GM21423 (cell line): ENCODE measurements at regions not wholly inside any gene's neighbourhood (a gene's known extent, or its start where the extent isn't known, plus 50 kb on each side); places are given as distances from the start of the nearest gene placed in this dataset.
"Not testable (repeated sequence)": the region's sequence is repeated elsewhere in the genome, so short reads cannot be mapped to it uniquely, and the experiment has no call there.

ENCODE experiments used
- ATAC-seq: cut with Tn5 transposase; IDR thresholded peaks from one replicate; pipeline ENCODE4 v1.9.1; 2021; ENCODE audit warnings: mild to moderate bottlenecking, moderate library complexity; ENCODE audit not compliant: unreplicated experiment

GRCh38 chr1:34367954-34368353 is 191.2 kb downstream of the C1orf94 start:
- no peak for ATAC-seq

GRCh38 chr1:34369701-34370455 is 193.2 kb downstream of the C1orf94 start:
- no peak for ATAC-seq

GRCh38 chr1:34370748-34371147 is 194.0 kb downstream of the C1orf94 start:
- ATAC-seq = no peak

- not testable (repeated sequence) for ATAC-seq
These were observed 194.5 kb downstream of the C1orf94 start for GRCh38 chr1:34371179-34371578.

- ATAC-seq = no peak
These were observed 195.3 kb downstream of the C1orf94 start for GRCh38 chr1:34371829-34372532.

GRCh38 chr1:34372891-34373290 is 196.2 kb downstream of the C1orf94 start:
- ATAC-seq = no peak

GRCh38 chr1:34373912-34374311 is 197.2 kb downstream of the C1orf94 start:
- no peak for ATAC-seq

GRCh38 chr1:34376531-34376930 is 199.8 kb downstream of the C1orf94 start:
- no peak for ATAC-seq

- no peak for ATAC-seq
These were observed 202.5 kb downstream of the C1orf94 start for GRCh38 chr1:34378968-34379856.

GRCh38 chr1:34379911-34380310 is 203.2 kb downstream of the C1orf94 start:
- ATAC-seq = no peak

GRCh38 chr1:34380526-34381124 is 203.9 kb downstream of the C1orf94 start:
- no peak for ATAC-seq

GRCh38 chr1:34389974-34390373 is 213.3 kb downstream of the C1orf94 start:
- ATAC-seq = no peak

GRCh38 chr1:34396042-34396441 is 219.3 kb downstream of the C1orf94 start:
- no peak for ATAC-seq

GRCh38 chr1:34398241-34398915 is 221.7 kb downstream of the C1orf94 start:
- no peak for ATAC-seq

GRCh38 chr1:34398916-34399275 is 222.2 kb downstream of the C1orf94 start:
- no peak for ATAC-seq

- ATAC-seq = no peak
These were observed 224.0 kb downstream of the C1orf94 start for GRCh38 chr1:34400675-34401074.

GRCh38 chr1:34403156-34403555 is 226.4 kb downstream of the C1orf94 start:
- no peak for ATAC-seq

GRCh38 chr1:34404804-34405203 is 228.1 kb downstream of the C1orf94 start:
- no peak for ATAC-seq

GRCh38 chr1:34405266-34405959 is 228.7 kb downstream of the C1orf94 start:
- no peak for ATAC-seq

GRCh38 chr1:34406377-34406776 is 229.7 kb downstream of the C1orf94 start:
- no peak for ATAC-seq
